ENCODE measurements at regions not wholly inside any gene's neighbourhood (a gene's known extent, or its start where the extent isn't known, plus 50 kb on each side); places are given as distances from the start of the nearest gene placed in this dataset.

GRCh38 chr6:71388856-71389527 is 100.4 kb downstream of the OGFRL1 start:
- no peak for TF ChIP-seq ZNF274 (IDR thresholded peaks at IDR 0.05; ENCODE audit: low read depth, low read length)
- H3K4me3 ChIP-seq (ENCODE audit: low read length): no peak overlapping the region

- H3K4me3 ChIP-seq (ENCODE audit: low read length): no peak overlapping the region
- TF ChIP-seq ZNF274 (IDR thresholded peaks at IDR 0.05; ENCODE audit: low read depth, low read length): no peak
Measured at GRCh38 chr6:71391126-71391525, 102.5 kb downstream of the OGFRL1 start.

GRCh38 chr6:71392276-71392675 is 103.7 kb downstream of the OGFRL1 start:
- H3K4me3 ChIP-seq (ENCODE audit: low read length): no peak overlapping the region
- no peak for TF ChIP-seq ZNF274 (IDR thresholded peaks at IDR 0.05; ENCODE audit: low read depth, low read length)

GRCh38 chr6:71393471-71393870 is 104.9 kb downstream of the OGFRL1 start:
- H3K4me3 ChIP-seq (ENCODE audit: low read length): no peak overlapping the region
- TF ChIP-seq ZNF274 (IDR thresholded peaks at IDR 0.05; ENCODE audit: low read depth, low read length): no peak

- H3K4me3 ChIP-seq (ENCODE audit: low read length): no peak overlapping the region
- TF ChIP-seq ZNF274 (IDR thresholded peaks at IDR 0.05; ENCODE audit: low read depth, low read length): no peak
Measured at GRCh38 chr6:71393981-71394432, 105.4 kb downstream of the OGFRL1 start.

GRCh38 chr6:71394926-71395325 is 106.3 kb downstream of the OGFRL1 start:
- H3K4me3 ChIP-seq (ENCODE audit: low read length): no peak overlapping the region
- no peak for TF ChIP-seq ZNF274 (IDR thresholded peaks at IDR 0.05; ENCODE audit: low read depth, low read length)

- no peak for TF ChIP-seq ZNF274 (IDR thresholded peaks at IDR 0.05; ENCODE audit: low read depth, low read length)
- no peak overlapping the region for H3K4me3 ChIP-seq (ENCODE audit: low read length)
Measured at GRCh38 chr6:71395731-71396409, 107.3 kb downstream of the OGFRL1 start.

GRCh38 chr6:71396410-71396801 is 107.8 kb downstream of the OGFRL1 start:
- TF ChIP-seq ZNF274 (IDR thresholded peaks at IDR 0.05; ENCODE audit: low read depth, low read length): no peak
- H3K4me3 ChIP-seq (ENCODE audit: low read length): no peak overlapping the region

GRCh38 chr6:71399279-71399678 is 110.7 kb downstream of the OGFRL1 start:
- no peak for TF ChIP-seq ZNF274 (IDR thresholded peaks at IDR 0.05; ENCODE audit: low read depth, low read length)
- H3K4me3 ChIP-seq (ENCODE audit: low read length): no peak overlapping the region

GRCh38 chr6:71400852-71401251 is 112.2 kb downstream of the OGFRL1 start:
- TF ChIP-seq ZNF274 (IDR thresholded peaks at IDR 0.05; ENCODE audit: low read depth, low read length): no peak
- H3K4me3 ChIP-seq (ENCODE audit: low read length): no peak overlapping the region

- no peak for TF ChIP-seq ZNF274 (IDR thresholded peaks at IDR 0.05; ENCODE audit: low read depth, low read length)
Measured at GRCh38 chr6:71402096-71402495, 113.5 kb downstream of the OGFRL1 start.

GRCh38 chr6:71403422-71404134 is 115.0 kb downstream of the OGFRL1 start:
- H3K4me3 ChIP-seq (ENCODE audit: low read length): no peak overlapping the region
- TF ChIP-seq ZNF274 (IDR thresholded peaks at IDR 0.05; ENCODE audit: low read depth, low read length): no peak

More at GRCh38 chr6:71402096-71402495, 113.5 kb downstream of the OGFRL1 start:
- H3K4me3 ChIP-seq (ENCODE audit: low read length): no peak overlapping the region

GRCh38 chr6:71404145-71404966 is 115.7 kb downstream of the OGFRL1 start:
- TF ChIP-seq ZNF274 (IDR thresholded peaks at IDR 0.05; ENCODE audit: low read depth, low read length): no peak
- no peak overlapping the region; the same call in 1 of the 2 replicates for H3K4me3 ChIP-seq (ENCODE audit: low read length)

- no peak for TF ChIP-seq ZNF274 (IDR thresholded peaks at IDR 0.05; ENCODE audit: low read depth, low read length)
- H3K4me3 ChIP-seq (ENCODE audit: low read length): no peak overlapping the region
Measured at GRCh38 chr6:71404967-71405278, 116.3 kb downstream of the OGFRL1 start.
